ENCODE measurements at regions not wholly inside any gene's neighbourhood (a gene's known extent, or its start where the extent isn't known, plus 50 kb on each side); places are given as distances from the start of the nearest gene placed in this dataset.

DNA sequence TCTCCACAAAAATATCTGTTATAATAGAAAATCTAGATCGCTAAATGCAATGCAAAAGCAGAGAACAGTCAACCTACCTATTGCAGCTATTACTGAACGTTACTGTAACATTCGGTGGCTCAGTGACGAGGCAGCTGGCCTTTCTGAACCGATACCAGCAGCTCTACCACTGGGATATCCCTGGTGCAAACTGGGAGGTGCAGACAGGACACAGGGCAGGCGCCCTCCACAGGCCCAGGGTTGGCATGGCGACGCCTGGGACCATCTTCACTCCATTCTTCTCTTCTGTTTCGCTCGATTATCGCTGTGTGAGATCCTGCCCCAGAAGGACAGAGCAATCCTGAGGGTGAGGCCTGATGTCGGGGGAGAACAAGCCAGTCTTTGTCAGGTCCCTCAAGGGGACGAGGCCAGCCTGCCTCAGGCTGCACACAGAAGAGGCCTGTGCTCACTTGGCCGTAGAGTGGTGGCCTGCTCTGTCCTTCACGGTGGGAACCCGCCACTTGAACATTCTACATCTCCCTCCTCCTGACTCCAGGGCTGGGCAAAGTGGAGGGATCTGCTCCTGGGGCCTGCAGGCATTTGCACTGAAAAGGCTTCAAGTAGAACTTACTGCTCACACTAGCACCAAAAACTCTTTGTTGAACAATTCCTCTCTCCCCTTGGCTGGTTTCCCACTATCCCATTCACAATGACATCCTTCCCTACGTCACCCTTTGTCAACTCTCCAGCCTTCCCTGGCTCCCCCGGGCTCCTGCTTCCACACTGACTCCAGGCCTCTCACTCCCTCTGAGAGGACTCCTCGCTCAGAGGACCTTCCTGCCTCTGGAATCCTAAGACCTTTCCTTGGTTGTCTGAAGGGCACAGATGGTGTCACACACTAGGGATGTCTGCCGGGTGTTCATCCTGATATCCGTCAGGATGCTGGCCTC is 49.7 kb downstream of the CYRIA start:
- no peak for DNase-seq

DNA sequence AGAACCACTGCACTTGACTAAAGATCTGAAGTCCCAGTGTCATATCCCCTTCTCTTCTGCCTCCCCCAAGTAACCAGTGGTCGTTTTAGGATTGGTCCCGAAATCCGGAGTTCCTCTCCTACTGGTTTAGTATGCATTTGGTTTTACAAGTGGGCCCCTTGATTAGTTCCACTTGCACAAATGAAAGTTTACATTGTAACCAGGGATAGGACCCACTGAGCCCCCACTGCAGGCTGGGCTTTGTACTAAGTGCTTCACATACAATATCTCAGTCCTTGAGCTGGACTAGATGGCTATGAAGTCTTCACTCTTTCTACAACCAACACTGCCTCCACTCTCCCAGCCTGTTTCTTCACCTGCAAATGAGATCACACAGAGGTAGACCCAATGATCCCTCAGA is 50.4 kb downstream of the CYRIA start:
- no peak for DNase-seq

DNA sequence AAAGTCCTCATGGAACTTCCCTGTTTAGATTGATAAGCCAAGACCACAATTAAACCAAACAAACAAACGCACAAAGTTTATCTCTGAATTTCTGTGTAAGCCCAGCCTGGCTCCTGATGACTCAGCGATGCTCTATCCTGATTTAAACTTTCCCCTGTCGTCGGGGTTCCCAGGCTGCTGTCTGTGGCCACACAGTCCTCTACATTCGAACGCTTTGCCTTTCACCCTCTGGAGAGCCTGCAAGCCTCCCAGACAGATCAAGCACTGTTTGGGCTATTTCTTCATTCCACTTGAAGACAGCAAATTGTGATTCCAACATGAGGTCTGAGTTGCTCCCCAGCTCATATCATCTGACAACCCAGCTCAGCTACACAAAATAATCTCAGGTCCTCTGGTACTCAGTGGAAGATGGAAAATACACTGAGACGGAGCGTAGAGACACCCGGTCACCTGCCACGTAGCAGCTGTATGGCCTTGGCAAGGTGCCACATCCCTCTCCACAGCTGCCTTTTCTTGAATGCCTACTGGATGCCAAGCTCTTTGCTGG is 51.2 kb downstream of the CYRIA start:
- DNase-seq, result no peak

DNA sequence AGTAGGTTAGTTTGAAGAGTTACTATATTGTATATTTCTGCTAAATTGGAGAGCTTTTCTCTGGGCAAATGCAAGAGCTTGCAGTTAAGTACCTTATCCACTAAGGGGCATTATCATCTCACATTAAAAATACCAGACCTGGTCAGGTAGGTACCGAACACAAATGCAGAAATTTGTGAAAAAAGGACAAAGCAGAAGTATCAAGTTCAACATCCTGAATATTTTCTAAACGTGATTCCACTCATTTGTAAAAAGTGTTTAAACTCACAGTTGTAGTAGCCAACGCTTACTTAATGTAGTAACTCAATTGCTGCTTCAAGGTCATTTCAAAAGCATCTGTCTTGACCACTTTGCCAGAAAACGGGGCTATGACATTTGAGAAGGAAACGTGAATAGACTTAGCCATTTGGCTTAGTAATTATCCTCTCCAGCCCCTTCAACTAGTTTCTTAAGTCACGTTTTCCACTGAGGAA is 52.1 kb downstream of the CYRIA start:
- DNase-seq, result no peak

DNA sequence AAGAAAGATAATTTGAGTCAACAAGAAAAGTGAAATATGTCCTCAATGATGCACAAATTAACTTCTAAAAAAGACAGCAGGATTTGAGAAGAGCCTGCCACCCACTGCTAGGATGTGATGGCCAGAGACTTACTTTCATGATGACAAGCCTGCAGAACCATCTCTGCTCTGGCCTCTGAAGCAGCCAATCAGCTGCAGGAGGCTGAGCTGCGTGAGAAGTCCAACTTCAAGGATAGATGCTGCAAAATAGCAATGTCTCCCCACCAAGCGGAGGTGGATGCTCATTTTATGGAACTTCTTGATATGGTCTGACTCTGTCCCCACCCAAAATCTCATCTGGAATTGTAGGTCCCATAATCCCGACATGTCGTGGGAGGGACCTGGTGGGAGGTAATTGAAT is 53.1 kb downstream of the CYRIA start:
- no peak for DNase-seq

DNA sequence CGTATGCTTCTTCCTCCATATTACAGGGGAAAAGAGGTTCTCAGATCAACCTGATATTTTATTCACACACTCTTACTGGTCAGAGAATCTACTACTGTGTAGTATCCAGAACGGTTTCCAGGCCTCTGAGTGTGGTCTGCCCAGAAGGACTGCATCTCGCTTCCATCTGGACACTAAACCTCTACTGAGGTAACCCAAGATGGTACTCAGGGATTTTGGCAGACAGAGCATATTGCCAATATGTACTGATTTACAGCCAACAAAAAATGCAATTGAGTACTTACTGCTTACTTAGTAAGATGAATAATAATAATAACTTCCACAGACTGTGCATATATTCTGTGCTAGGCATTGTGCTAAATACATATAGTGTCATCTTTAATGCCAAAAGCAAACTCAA is 55.8 kb downstream of the CYRIA start:
- DNase-seq, result no peak

DNA sequence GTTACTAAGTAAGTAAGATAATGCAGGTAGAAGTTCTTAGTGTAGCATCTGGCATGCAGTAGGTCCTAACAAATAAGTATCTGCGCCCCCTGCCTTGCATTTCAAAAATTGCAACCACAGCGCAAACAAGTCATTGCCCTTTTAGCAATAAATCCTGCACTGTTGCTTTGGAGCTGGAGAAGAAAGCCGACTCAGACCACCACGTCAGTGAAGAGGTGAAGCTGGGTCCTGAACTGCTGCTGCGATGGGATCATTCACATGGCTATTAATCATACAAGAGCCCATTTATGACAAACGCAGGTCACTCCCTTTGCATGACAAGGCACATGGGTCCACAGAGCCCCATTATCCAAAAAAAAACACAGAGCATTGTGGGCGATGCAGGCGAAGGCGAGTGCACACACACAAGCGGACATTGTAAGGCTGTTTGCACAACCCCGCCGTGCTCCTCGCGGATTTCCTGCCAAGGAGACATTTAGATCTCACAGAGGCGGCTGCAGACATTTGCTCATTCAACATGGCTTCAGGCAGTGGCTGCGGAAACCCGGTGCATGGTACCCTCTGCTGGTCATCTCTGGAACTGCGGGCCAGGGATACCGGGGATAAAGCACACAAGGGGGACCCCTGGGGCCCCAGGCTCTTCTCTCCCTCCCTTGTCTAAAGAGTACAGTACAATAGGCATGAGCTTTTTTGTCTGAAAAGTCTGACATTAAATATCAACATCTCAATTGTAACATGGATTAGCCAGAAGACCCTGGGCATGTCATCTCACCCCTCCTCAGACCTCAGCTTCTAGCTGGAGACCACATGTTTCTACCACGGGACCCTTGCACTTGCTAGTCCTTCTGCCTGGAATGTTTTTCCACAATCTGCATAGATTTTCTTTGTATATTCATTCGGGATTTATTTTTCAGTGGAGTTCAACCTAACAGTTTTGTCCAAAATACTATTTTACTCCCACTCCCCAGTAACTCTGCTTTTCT is 56.7 kb downstream of the CYRIA start:
- DNase-seq, result peak; percentile 13

DNA sequence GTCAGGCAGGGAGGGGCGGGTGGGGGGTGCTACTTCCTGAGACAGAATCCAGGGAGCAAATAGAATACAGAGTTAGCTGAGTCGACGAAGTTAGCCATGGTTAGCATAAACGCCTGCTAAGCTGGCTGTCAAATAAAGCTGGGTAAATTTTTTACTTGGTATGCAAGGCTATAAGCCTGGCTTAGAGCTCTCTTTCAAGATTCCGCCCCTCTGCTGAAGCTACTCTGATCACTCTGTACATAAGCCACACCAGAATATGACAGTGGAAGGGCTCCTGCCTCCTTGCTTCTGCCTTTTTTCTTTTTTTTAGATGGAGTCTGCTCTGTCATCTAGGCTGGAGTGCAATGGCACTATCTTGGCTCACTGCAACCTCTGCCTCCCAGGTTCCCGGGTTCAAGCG is 58.3 kb downstream of the CYRIA start:
- DNase-seq, result no peak

DNA sequence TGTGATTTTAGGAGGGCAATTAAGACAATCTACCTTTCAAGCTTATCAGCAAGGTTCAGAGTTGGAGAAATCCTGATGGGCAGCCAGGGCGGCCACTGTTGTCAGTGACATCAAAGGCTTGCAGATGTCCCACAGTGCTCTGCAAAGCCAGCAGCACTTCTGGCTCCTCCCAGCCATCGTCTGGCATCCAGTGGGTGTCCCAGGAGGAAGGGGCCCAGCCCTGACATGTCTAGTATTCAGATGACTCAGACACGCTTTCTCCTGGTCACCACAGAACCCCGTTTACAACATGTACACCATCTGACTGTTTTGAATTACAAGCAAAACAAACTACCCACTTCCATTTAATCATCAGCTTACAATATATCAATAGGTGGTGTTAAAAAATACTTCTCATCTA is 61.4 kb downstream of the CYRIA start:
- no peak for DNase-seq

DNA sequence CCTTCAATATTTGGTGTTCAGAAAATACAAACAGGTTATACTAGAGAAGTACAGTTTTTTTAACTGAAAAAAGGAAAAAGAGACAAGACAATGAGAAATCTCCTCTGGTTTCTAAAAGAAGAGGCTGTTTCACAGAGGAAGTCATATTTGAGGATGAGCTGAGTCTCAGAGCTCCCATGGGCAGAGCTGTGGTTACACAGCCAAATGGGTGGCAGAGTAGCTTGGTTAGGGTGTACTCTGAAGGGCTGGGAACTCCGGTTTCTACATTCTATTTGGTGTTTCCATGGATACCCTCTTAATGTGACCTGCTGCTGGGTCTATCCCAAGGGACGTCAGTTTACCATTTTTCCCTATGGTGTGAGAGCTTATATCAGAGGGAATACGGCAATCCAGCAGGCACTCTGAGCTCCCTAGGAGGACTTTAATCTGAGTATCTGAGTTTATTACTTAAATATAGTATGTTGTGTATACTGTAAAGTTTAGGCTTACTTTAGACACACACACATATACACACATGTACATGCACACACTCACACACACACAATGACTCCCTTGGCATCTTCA is 74.2 kb downstream of the CYRIA start:
- no peak for DNase-seq

DNA sequence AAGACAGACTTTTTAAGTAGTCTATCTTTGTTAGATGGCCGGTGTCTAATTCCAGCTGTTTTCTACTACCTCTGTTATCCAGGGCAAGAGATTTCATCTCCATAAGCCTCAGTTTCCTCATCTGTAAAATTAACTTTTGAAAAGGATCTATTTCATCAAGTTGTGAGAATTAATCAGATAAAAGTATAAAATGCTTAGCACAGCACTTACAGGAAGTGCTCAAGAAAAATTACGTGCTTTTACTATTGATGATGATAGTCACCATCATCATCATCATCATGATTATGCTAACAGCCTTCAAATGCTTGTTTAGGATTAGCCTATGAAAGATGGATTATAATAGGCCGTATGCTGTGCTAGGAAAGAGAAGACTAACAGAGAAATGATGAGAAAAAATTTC is 76.2 kb downstream of the CYRIA start:
- no peak for DNase-seq

DNA sequence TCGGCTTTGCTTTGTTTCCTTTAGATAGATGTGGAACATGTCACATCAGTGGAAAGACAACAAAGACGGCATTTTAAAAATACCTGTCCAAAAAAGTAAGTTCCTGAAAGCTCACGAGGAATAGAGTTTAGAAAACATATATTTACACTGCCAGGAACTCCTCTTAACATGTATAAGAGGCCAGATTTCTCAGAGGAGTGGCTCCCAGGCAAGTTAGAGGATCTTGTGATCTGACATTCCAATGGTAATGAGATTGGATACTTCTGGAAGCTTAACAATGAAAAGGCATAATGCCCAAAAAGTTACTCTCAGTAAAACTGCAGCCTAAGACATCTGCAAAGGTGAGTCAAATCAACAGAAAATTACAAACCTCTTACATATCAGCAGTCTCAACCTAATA is 77.1 kb downstream of the CYRIA start:
- DNase-seq, result no peak

DNA sequence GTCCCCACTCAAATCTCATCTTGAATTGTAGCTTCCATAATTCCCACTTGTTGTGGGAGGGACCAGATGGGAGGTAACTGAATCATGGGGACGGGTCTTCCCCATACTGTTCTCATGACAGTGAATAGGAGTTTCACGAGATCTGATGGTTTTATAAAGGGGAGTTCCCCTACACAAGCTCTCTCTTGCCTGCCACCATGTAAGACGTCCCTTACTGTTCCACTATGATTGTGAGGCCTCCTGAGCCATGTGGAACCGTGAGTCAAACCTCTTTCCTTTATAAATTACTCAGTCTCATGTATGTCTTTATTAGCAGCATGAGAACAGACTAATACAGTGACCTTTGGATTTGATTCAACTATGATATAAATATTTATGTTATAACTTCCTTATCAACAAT is 78.0 kb downstream of the CYRIA start:
- DNase-seq, result no peak

DNA sequence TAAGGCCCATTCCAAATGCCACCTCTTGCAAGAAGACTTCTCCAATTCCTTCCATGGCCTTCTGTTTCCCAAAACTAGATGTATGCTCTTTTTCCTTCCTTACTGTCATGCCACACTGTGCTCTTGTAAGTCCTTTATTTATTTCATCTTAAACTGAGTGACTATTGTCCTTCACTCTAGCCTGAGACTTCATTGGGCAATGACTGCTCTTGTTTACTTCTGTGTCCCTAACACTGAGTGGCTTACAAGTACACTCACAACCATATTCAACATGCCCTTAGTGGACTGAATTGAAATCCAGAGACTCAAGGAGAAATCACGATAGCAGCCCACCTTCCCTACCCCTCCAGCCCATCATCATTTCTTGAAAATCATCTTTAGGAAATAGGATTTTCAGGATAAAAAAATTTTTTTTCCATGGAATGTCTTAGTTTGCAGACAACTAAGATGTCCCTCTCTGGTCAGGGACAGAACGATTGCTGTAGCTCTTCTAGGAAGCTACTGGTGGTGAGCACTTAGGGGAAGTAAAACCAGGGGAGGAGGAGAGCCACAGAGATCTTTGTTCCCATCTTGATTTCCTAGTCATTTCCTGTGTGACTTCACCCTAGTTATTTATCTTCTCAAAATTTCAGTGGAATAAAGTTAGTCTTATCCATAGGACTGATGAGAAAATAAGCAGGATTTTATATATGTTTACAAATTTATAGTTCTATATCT is 80.7 kb downstream of the CYRIA start:
- DNase-seq, result no peak

DNA sequence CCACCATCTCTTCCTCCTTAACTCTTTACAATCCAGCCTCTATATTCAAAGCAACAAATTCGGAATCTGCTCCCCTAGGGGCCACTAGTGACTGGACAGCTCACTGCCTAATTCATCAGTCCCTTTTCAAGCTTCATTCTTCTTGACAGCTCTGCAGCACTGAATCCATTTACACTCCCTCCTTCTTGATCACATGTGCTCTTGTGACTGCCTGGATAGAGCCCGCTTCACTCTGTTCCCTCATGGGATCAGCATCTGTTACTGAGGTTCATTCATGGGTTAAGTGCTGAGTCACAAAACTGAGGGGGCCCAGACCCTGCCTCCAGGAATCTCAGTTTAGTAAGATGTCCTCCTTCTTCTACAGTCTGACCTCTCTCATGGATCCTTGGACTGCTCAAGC is 81.5 kb downstream of the CYRIA start:
- DNase-seq, result no peak

DNA sequence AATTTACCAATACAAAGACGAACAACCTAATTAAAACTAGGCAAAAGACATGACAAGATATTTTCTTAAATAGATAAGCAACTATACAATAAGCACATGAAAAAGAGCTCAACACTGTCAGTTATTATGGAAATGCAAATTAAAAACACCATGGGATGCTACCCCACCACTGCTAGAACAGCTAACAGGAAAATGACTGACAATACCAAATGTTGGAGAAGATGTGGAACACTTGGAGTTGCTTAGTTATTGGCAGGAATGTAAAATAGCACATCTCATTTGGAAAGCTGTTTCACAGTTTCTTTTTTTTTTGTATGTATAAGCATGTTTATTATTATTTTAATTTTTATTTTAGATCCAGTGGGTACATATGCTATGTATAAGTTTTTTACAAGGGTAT is 84.4 kb downstream of the CYRIA start:
- no peak for DNase-seq

DNA sequence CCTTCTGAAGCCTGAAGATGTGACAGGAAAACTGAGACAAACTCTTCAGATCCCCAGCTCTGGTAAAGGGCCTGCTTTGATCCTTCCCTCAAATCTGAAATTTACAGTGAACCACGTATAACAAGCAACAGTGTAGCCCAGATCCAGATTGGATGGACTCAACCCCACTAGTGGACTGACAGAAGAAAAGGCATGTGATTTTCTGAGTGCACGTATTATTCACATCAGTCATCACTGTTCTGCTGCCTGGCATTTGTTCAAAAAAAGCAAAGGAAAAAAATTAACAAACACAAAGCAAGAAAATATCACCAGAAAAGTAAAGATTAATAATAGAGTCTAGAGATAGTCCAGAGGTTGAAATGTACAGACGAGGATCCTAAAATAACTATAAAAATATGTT is 87.6 kb downstream of the CYRIA start:
- no peak for DNase-seq

DNA sequence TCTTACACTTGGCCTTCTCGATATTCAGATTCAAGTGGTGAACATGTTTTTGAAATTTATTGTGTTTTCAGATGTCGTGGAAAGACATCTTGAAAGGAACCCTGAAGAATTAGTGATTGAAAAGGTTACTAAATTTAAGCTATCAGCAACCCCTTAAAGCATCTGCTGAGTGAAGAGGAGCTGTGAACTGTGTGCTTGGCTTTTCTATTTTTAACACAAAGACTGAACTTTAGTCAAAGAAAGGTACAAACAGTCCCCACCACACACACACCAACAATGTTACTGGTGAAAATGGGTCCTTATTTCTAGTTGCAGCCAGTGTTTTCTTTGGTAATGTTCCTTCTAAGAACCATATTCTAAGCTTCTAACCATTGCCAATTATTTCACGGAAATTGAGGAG is 95.1 kb downstream of the CYRIA start:
- DNase-seq, result no peak

DNA sequence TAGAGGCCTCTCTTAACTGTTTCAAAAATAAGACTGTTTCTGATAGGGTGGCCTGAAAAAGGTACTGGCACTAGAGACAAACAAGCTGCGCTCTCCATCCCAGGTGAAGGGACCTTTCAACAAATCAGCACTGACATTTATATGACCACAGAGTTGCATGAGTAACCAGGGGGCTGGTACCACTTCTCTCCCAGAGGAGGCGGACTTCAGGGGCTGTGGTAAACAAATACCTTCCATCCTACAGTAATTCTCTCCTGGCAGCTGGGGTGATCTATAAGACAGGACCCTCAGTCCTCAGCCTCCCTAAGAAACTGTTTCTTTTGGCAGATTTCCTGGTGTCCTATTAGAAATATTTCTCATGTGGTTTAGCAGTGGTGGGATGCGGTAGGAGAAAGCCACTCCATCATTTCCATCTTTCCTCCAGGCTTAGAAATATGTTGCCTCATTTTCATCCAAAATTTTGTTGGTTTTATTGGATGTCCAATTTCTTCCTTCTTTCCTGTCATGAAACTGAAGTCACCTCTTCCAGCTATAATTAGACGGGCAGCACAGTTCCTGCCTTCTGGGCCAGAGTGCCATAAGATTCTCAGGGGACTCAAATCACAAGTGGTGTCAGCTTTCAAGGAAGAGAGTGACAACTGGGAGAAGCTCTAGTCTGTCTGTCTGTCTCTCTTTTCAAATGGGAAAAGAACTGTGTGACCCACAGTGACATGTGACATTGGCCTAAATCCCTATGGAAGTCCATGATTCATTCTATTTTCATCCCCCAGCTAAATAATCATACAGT is 96.4 kb downstream of the CYRIA start:
- no peak for DNase-seq

DNA sequence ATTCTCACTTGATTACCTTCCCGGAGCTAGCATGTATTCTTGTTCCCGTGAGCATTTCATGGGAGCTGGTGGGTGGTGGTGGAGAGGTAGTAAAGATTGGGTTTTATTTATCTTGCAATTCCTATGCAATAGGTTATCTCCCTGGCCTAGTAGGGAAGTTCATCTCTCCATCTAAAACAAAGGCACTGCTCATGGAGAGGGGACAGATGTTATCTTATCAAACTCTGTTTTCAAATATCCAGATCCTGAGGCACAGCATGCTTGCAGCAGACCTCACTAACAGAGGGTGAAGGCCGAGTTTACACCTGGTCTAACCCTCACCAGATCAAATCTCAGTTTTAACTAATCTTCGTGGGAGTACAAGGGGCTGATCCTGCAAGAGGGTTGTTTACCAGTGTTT is 98.9 kb downstream of the CYRIA start:
- DNase-seq, result no peak

DNA sequence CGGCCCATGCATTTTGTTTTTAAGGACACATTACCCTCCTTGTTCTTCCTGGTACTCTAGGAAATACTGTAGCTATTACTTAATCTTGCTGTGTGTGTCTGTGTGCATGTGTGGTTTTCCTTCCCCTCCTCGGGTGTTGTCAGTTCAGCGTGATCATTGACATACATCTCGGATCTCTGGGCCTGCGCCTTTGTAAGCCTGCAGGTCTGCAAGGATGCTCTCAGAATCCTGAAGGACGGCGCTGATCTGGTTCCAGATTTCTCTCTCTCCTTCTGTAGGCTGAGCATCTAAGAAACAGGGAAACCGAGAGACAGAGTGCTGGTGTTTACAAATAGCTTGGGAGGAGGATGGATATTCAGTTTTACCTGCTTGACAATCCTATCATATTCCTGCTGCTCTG is 100.2 kb downstream of the CYRIA start:
- no peak for DNase-seq

DNA sequence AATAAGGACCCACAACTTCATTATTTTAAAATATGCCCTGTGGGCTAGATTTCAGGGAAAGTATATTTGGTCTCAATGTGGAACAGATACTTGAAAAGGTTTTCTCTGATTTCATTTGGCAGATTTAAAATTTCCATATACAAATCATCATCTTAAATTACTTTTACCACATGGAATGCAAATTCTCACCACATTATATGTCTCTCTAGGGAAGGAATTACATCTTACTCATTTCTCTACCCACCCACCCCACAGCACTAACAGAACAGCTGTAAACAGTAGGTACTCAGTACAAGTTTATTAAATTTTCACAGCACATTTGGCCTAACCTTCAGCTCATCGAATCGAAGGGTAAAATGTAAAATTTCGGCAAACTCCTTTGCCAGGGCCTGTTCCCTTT is 104.0 kb downstream of the CYRIA start:
- DNase-seq, result no peak

Measured in GF-D8 (cell line).